Kidney capillary endothelial cell (primary cell): ENCODE measurements at regions not wholly inside any gene's neighbourhood (a gene's known extent, or its start where the extent isn't known, plus 50 kb on each side); places are given as distances from the start of the nearest gene placed in this dataset.
"Not testable (repeated sequence)": the region's sequence is repeated elsewhere in the genome, so short reads cannot be mapped to it uniquely, and the experiment has no call there.

Experiments used
- DNase-seq: peaks from one replicate; pipeline ENCODE4 v3.0.0-alpha.2; 2018; ENCODE audit warnings: low spot score

GRCh38 chr9:105114318-105114717 is 130.1 kb upstream of the SLC44A1 start:
- DNase-seq = no peak

- DNase-seq = no peak
Measured at GRCh38 chr9:105114964-105115728, 129.3 kb upstream of the SLC44A1 start.

GRCh38 chr9:105116052-105116868 is 128.2 kb upstream of the SLC44A1 start:
- no peak for DNase-seq

GRCh38 chr9:105117234-105117633 is 127.2 kb upstream of the SLC44A1 start:
- DNase-seq = no peak

GRCh38 chr9:105118636-105119035 is 125.8 kb upstream of the SLC44A1 start:
- no peak for DNase-seq

- DNase-seq = no peak
Measured at GRCh38 chr9:105119156-105119555, 125.3 kb upstream of the SLC44A1 start.

DNA sequence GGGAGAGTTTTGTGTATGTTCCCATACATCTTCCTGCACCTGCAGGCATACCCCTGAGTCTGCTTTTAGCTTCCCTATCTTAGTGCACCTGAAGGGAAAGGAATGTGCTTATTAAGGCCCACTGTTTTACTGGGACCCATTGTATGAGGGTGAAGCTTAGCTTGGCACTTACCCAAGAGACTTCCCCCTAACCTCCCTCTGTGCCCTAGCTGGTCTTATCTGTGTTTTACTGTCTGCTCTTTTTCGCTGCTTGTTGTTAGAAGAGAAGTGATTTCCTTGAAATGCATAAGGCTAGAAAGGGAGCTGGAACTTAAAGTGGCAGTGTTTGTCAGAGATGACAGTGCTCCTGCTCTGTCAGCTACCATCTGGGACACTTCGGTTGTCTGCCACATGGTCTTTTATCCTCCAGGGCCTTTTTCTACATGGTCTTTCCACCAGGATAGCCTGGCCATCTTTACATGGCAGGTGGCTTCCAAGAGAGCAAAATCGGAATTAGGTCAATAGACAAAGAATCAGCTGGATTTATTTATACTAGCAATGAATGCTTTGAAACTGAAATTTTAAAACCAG is 122.5 kb upstream of the SLC44A1 start:
- no peak for DNase-seq

DNA sequence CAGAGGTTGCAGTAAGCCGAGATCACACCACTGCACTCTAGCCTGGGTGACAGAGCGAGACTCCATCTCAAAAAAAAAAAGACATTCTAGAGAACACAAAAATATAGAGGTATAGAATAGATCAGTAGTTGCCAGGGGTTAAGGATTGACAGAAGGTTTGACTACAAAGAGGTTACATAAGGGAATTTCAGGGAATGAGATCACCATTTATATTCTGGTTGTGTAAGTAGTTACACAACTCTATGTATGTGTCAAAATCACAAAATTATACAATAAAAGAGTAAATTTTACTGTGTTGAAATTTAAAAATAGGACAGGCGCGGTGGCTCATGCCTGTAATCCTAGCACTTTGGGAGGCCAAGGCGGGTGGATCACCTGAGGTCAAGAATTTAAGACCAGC is 119.9 kb upstream of the SLC44A1 start:
- not testable (repeated sequence) for DNase-seq

DNA sequence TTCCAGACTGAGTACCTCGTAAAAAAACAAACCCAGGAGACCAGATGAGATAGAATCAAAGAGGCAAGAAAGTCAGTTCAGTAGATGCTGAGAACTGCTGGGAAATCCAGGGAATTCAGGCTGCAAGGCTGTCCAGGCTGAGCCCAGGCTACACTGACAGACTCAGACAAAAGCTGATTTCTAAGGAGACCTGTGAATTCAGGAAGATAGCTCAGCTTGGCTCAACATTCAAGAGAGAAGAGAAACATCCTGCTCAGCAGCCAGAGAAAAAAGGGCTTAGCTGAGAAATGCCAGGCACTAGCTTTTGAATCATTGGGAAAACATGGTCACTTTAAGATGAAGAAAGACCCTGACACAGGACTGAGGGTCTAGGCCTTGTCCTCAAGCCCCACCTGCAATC is 118.2 kb upstream of the SLC44A1 start:
- DNase-seq = no peak

DNA sequence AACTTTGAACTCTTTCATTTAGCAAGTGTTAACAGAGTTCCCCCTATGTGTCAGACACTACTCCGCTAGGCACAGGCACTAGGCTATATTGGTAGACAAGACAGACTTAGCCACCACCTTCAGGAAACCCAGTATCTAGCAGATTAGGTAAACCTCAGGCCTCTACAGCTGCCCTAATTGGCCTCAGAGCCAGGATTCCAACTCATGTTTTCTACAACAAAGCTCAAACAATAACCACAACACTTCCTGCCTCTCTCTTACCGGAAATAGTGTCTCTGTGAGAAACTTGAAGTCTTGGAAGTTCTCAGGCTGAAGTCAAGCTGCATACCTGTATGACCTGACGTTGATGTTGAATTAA is 116.6 kb upstream of the SLC44A1 start:
- peak; percentile 61 for DNase-seq

DNA sequence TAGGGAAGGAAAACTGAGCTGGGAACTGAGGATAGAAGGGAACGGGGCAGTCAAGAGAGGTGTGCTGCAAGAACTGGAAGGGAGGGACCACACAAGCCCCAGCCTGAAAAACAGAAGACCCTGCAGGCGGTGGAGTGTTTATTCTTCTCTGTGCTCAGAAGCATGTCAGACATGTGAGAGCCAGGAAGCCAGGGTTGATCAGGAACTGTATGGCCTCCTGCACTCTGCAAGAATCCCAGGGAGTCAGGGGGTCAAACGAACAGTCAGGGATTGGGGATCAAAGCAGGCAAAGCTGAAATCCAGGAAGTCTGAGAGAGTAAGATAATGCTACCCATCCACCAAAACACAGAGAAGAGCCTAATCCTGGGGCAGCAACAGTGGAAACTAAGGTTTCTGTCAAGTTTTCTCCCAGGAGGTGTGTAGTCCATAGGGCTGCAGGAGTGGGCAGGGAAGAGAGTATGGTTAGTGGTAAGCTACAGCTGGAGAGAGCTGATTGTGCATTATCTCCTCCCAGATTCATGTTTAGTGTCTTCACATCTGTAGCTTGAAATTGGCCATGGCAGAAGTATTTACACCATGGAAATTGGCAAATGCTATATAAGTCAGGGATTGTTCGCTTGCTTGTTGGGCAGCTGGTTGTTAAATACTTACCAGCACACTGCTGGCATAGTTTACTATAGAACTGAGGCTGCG is 115.4 kb upstream of the SLC44A1 start:
- no peak for DNase-seq

DNA sequence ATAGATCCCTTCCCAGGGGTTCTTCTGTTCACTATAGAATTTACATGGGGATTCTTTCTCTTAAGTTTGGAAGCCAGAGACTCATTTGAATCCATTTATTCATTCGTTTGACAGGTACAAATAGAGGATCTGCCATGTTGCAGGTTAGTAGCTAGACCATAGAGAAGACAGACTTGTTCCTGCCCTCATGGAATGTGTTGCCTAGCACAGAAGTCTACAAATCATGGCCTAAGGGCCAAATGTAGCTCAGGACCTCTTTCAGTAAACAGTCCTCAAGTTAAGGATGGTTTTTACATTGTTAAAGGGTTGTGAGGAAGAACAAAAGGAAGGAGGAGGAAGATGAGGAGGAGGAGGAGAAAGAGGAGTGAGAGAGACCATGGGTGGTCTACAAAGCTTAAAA is 114.7 kb upstream of the SLC44A1 start:
- DNase-seq = no peak

DNA sequence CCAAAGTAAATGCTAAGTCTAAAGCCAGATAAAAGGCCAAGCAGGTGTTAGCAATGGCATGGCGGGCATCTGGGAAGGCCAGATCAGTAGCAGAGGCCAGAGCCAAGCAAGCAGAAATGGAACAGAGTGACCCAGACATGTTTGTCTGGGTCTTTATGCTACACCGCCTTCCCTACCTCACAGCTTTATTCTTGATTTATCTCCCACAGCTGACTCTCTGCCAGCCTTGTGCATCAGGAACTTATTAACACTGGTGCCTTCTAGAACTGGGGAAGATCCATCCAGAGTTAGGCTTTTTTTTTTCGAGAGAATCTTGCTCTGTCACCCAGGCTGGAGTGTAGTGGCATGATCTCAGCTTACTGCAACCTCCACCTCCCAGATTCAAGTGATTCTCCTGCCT is 112.5 kb upstream of the SLC44A1 start:
- DNase-seq = no peak

- peak; percentile 51 for DNase-seq
Measured at GRCh38 chr9:105132606-105133005, 111.8 kb upstream of the SLC44A1 start.

GRCh38 chr9:105138306-105138801 is 106.1 kb upstream of the SLC44A1 start:
- no peak for DNase-seq

- DNase-seq = no peak
Measured at GRCh38 chr9:105141146-105141975, 103.1 kb upstream of the SLC44A1 start.

GRCh38 chr9:105141976-105142250 is 102.5 kb upstream of the SLC44A1 start:
- no peak for DNase-seq

GRCh38 chr9:105142406-105143135 is 101.9 kb upstream of the SLC44A1 start:
- DNase-seq = no peak

DNA sequence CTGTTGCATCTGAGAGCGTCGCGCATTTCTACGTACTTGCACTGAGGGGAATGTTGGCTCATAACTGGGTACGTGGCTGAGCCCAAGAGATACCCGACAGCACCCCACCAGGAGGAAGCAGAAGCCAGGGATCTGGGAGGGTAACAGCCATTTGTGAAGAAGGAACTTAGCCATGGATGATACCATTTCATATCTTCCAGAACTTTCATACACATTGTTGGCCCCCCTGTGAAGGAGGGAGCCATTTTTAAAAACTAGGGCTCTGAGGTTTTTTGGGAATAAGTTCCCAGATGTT is 101.4 kb upstream of the SLC44A1 start:
- no peak for DNase-seq

- DNase-seq = no peak
Measured at GRCh38 chr9:105144076-105144475, 100.4 kb upstream of the SLC44A1 start.

DNA sequence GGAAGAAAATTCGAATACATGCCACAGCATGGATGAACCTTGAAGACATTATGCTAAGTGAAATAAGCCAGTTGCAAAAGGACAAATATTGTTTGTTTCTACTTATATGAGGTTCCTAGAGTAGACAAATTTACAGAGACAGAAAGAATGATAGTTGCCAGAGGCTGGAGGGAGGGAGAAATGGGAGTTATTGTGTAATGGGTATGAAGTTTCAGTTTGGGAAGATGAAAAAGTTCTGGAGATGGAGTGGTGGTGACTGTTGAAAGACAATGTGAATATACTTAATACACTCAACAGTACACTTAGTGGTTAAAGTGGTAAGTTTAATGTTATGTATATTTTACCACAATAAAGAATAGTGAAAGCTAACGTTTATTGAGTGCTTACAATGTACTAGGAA is 99.6 kb upstream of the SLC44A1 start:
- DNase-seq = no peak
